HG03039 (cell line): ENCODE measurements at regions not wholly inside any gene's neighbourhood (a gene's known extent, or its start where the extent isn't known, plus 50 kb on each side); places are given as distances from the start of the nearest gene placed in this dataset.
"Not testable (repeated sequence)": the region's sequence is repeated elsewhere in the genome, so short reads cannot be mapped to it uniquely, and the experiment has no call there.

Source experiments
- ATAC-seq: cut with Tn5 transposase; IDR thresholded peaks from one replicate; pipeline ENCODE4 v1.9.1; 2021; ENCODE audit warnings: mild to moderate bottlenecking, moderate library complexity; ENCODE audit not compliant: unreplicated experiment

GRCh38 chr12:47352067-47352466, 272.3 kb upstream of the AMIGO2 start:
- no peak for ATAC-seq

GRCh38 chr12:47351526-47351925, 271.8 kb upstream of the AMIGO2 start:
- no peak for ATAC-seq

- no peak for ATAC-seq
These were observed 270.3 kb upstream of the AMIGO2 start for GRCh38 chr12:47350062-47350408.

- ATAC-seq = no peak
These were observed 269.6 kb upstream of the AMIGO2 start for GRCh38 chr12:47349137-47350061.

- ATAC-seq = no peak
These were observed 268.4 kb upstream of the AMIGO2 start for GRCh38 chr12:47348206-47348605.

- no peak for ATAC-seq
These were observed 266.7 kb upstream of the AMIGO2 start for GRCh38 chr12:47346251-47347019.

- ATAC-seq = no peak
These were observed 264.2 kb upstream of the AMIGO2 start for GRCh38 chr12:47343684-47344567.

GRCh38 chr12:47340411-47341015, 260.8 kb upstream of the AMIGO2 start:
- no peak for ATAC-seq

- no peak for ATAC-seq
These were observed 257.8 kb upstream of the AMIGO2 start for GRCh38 chr12:47337581-47337980.

- ATAC-seq = not testable (repeated sequence)
These were observed 253.6 kb upstream of the AMIGO2 start for GRCh38 chr12:47333271-47333858.

- no peak for ATAC-seq
These were observed 249.2 kb upstream of the AMIGO2 start for GRCh38 chr12:47328831-47329545.

GRCh38 chr12:47326190-47326589, 246.4 kb upstream of the AMIGO2 start:
- ATAC-seq = no peak

GRCh38 chr12:47323802-47324201, 244.0 kb upstream of the AMIGO2 start:
- no peak for ATAC-seq

GRCh38 chr12:47321436-47321835, 241.7 kb upstream of the AMIGO2 start:
- no peak for ATAC-seq

- no peak for ATAC-seq
These were observed 240.0 kb upstream of the AMIGO2 start for GRCh38 chr12:47319746-47320145.

GRCh38 chr12:47318963-47319362, 239.2 kb upstream of the AMIGO2 start:
- ATAC-seq = no peak

GRCh38 chr12:47317175-47317915, 237.6 kb upstream of the AMIGO2 start:
- no peak for ATAC-seq

- ATAC-seq = no peak
These were observed 236.9 kb upstream of the AMIGO2 start for GRCh38 chr12:47316609-47317049.

- ATAC-seq = no peak
These were observed 235.2 kb upstream of the AMIGO2 start for GRCh38 chr12:47314996-47315395.
